ENCODE measurements at regions not wholly inside any gene's neighbourhood (a gene's known extent, or its start where the extent isn't known, plus 50 kb on each side); places are given as distances from the start of the nearest gene placed in this dataset.

- no peak for TF ChIP-seq CTCF (IDR thresholded peaks at IDR 0.05)
- TF ChIP-seq POLR2A (IDR thresholded peaks at IDR 0.05), result no peak
Measured at GRCh38 chr7:130849604-130850003, 115.6 kb upstream of the KLF14 start.

Measured in tibial nerve (tissue), 3 donors.